CD4-positive, alpha-beta T cell treated with Interferon alpha-2 for 1 hour (primary cell): ENCODE measurements at regions not wholly inside any gene's neighbourhood (a gene's known extent, or its start where the extent isn't known, plus 50 kb on each side); places are given as distances from the start of the nearest gene placed in this dataset.

Source experiments
- DNase-seq, 2 donors: peaks; one replicate each; pipeline ENCODE4 v3.0.0-alpha.2; 2020 to 2022

GRCh38 chr10:4475827-4476490 lies 350.0 kb upstream of the AKR1E2 start:
- DNase-seq = no peak

- DNase-seq = no peak
These were observed 351.2 kb upstream of the AKR1E2 start for GRCh38 chr10:4474829-4475228.

- no peak for DNase-seq
These were observed 352.0 kb upstream of the AKR1E2 start for GRCh38 chr10:4473977-4474376.

- no peak for DNase-seq
These were observed 353.7 kb upstream of the AKR1E2 start for GRCh38 chr10:4472190-4472904.

GRCh38 chr10:4470231-4470835 lies 355.7 kb upstream of the AKR1E2 start:
- DNase-seq = no peak

GRCh38 chr10:4467481-4467880 lies 358.5 kb upstream of the AKR1E2 start:
- DNase-seq = no peak

- DNase-seq = no peak
These were observed 365.7 kb upstream of the AKR1E2 start for GRCh38 chr10:4460267-4460666.

GRCh38 chr10:4459531-4459930 lies 366.5 kb upstream of the AKR1E2 start:
- DNase-seq = no peak

GRCh38 chr10:4457597-4457996 lies 368.4 kb upstream of the AKR1E2 start:
- no peak for DNase-seq

- DNase-seq = no peak
These were observed 369.2 kb upstream of the AKR1E2 start for GRCh38 chr10:4456776-4457175.

GRCh38 chr10:4456279-4456678 lies 369.7 kb upstream of the AKR1E2 start:
- DNase-seq = no peak

- DNase-seq = no peak
These were observed 372.1 kb upstream of the AKR1E2 start for GRCh38 chr10:4453950-4454349.

GRCh38 chr10:4453276-4453675 lies 372.7 kb upstream of the AKR1E2 start:
- no peak for DNase-seq

- no peak for DNase-seq
These were observed 374.8 kb upstream of the AKR1E2 start for GRCh38 chr10:4450981-4451908.

GRCh38 chr10:4450169-4450568 lies 375.8 kb upstream of the AKR1E2 start:
- no peak for DNase-seq

- no peak for DNase-seq
These were observed 378.0 kb upstream of the AKR1E2 start for GRCh38 chr10:4448030-4448429.

- DNase-seq = no peak
These were observed 382.6 kb upstream of the AKR1E2 start for GRCh38 chr10:4443419-4443818.

GRCh38 chr10:4442296-4442695 lies 383.7 kb upstream of the AKR1E2 start:
- DNase-seq = no peak

- DNase-seq = no peak
These were observed 385.7 kb upstream of the AKR1E2 start for GRCh38 chr10:4440260-4440659.

GRCh38 chr10:4437791-4438190 lies 388.2 kb upstream of the AKR1E2 start:
- DNase-seq = no peak

- DNase-seq = no peak
These were observed 388.9 kb upstream of the AKR1E2 start for GRCh38 chr10:4437061-4437460.

GRCh38 chr10:4436103-4436502 lies 389.9 kb upstream of the AKR1E2 start:
- no peak for DNase-seq

- no peak for DNase-seq
These were observed 391.4 kb upstream of the AKR1E2 start for GRCh38 chr10:4434516-4435071.
